HG02610 (cell line): ENCODE measurements at regions not wholly inside any gene's neighbourhood (a gene's known extent, or its start where the extent isn't known, plus 50 kb on each side); places are given as distances from the start of the nearest gene placed in this dataset.
"Not testable (repeated sequence)": the region's sequence is repeated elsewhere in the genome, so short reads cannot be mapped to it uniquely, and the experiment has no call there.

Source experiments
- ATAC-seq: cut with Tn5 transposase; IDR thresholded peaks from one replicate; pipeline ENCODE4 v1.9.1; 2021; ENCODE audit warnings: mild to moderate bottlenecking, moderate library complexity; ENCODE audit not compliant: unreplicated experiment

GRCh38 chr6:113068570-113068969, 721.4 kb downstream of the RFPL4B start:
- no peak for ATAC-seq

- not testable (repeated sequence) for ATAC-seq
Measured at GRCh38 chr6:113070681-113071080, 723.6 kb downstream of the RFPL4B start.

GRCh38 chr6:113073611-113074191, 726.6 kb downstream of the RFPL4B start:
- ATAC-seq = no peak

- no peak for ATAC-seq
Measured at GRCh38 chr6:113076116-113076515, 729.0 kb downstream of the RFPL4B start.

DNA sequence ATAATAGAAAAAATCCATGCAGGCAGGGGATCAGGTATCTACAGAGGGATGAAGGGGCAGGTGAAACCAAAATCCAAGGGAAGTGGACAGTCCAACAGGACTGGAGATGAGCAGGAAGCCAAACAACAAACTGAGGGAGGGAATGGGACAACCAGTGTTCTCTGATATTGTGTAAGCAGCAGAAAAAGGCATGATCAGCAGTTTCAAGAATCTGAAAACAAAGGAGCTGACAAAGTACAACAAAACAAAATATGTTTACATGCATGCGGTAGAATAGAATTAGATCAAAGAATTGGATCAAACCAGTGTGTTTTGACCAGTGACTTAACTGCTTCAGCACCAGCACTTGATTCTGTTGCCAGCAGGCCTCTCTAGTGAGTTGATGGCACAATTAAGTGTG, 729.7 kb downstream of the RFPL4B start:
- no peak for ATAC-seq

- ATAC-seq = no peak
Measured at GRCh38 chr6:113077794-113078193, 730.7 kb downstream of the RFPL4B start.

GRCh38 chr6:113078791-113079190, 731.7 kb downstream of the RFPL4B start:
- no peak for ATAC-seq

DNA sequence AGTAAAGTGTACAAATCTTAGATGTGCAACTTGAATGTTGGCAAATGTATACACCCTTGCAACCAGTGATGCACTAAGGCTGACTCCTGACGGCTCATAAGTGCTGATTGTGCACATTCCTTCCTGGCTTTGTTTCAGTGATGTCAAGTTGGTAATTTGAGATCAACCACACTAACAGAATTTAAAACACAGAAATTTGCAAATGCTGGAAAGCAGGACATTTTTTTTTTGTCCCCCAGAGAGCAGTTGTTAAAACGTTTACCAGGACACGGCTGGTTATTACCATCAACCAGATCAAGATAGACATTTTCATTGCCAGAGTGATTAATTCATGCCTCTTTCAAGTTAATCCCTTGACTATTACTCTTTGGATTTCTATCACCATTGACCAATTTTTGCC, 735.6 kb downstream of the RFPL4B start:
- no peak for ATAC-seq

- ATAC-seq = no peak
Measured at GRCh38 chr6:113083947-113084346, 736.8 kb downstream of the RFPL4B start.

GRCh38 chr6:113089056-113089455, 741.9 kb downstream of the RFPL4B start:
- no peak for ATAC-seq

- ATAC-seq = no peak
Measured at GRCh38 chr6:113092795-113093194, 745.7 kb downstream of the RFPL4B start.

- ATAC-seq = no peak
Measured at GRCh38 chr6:113094779-113095178, 747.6 kb downstream of the RFPL4B start.

- no peak for ATAC-seq
Measured at GRCh38 chr6:113095841-113096240, 748.7 kb downstream of the RFPL4B start.

DNA sequence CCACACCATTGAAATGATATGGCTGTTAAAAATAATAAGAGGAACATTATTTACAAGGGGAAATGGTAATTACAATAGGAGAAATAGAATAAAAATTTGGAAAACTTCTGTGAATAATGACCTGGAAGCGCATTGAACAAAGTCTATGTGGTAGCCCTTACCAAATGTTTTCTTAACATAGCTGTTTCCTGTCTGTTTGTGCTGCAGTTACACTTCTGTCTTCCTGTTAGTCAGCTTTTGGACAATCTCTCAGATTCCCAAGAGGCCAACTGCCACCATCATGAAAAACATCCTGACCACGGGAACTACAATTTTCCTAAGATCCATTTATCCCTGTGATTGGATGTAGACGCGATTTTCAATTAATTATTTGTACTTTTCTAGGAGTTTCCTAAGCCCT, 754.4 kb upstream of the MARCKS start:
- no peak for ATAC-seq

DNA sequence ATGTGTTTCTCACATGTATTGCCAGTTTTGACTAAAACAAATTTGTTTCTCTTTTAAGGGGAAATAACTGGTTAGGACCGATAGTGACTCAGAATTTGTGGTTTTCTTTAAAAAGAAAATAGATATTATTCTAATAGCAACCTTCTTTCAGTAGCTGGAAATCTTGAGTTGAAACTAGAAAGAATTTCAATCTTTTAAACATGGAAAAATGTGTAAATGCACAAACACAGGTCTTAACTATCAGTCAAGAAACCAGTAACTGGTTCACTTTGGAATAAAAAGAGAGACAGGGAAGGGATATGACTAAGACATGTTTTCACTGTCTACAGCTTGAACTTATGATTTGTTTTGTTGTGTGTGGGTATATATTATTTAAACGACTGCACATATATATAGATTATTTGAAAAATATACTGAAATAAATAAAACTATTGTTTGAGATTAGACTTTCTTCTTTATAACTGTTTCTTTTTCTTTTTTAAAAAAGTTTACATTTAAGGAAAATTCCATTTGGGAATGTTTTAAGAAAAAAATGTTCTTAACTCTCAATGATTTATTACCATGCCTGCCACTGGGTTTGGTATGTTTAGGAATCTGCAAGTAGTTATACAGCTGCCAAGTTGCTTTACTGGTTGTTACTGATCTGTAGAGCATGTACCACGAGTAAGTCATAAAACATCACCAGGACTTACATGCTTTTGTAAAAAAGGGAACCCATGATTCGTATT, 753.3 kb upstream of the MARCKS start:
- ATAC-seq = peak; percentile 44

DNA sequence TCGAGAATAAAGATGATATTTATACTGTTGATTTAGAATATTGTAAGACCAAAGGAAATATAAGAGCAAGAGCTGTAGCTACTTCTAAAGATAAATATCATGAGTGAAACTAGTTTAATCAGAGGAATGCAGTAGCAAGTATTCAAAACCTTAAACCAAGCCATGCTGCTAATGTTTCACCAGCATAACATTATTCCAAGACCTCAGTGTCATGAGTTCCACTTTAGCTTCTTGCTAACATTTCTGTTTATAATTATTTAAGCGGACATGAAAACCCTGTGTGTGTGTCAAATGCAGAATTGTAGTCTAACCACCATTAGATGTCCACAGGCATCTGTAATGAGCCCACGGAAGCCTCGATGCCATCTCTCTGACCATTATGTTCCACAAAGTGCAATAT, 752.6 kb upstream of the MARCKS start:
- ATAC-seq = no peak

GRCh38 chr6:113104951-113105350, 752.2 kb upstream of the MARCKS start:
- ATAC-seq = no peak

DNA sequence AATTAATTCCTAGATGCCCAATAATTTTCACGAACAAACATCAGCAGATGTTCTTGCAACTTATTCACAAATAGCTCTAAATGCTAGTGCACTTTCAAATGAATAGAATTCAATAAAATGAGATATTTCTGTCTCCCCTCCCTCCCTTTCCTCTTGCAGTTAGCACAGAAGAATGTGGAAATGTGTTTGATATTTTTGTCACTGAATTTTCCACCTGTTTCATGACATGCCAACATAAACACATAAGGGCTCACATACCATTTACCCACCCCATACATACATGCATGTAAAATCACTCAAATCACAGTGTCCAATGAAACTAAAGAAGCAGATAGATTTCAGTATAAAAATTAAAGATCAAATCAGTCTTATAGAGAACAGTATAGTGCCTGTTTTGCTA, 746.9 kb upstream of the MARCKS start:
- ATAC-seq = no peak

GRCh38 chr6:113111550-113111949, 745.6 kb upstream of the MARCKS start:
- no peak for ATAC-seq

GRCh38 chr6:113112086-113112485, 745.1 kb upstream of the MARCKS start:
- ATAC-seq = no peak

DNA sequence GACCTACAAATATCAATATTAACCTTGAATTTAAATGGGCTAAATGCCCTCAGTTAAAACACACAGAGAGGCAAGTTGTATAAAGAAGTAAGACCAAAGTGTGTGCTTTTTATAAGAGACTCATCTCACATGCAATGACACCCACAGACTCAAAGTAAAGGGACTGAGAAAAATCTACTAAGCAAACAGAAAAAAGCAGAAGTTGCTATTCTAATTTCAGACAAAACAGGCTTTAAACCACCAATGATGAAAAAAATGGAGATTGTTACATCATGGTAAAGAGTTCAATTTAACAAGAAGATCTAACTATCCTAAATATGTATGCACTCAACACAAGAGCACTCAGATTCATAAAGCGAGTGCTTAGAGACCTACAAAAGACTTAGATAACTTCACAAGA, 741.9 kb upstream of the MARCKS start:
- no peak for ATAC-seq

- no peak for ATAC-seq
Measured at GRCh38 chr6:113120224-113120581, 736.9 kb upstream of the MARCKS start.
